ENCODE measurements at regions not wholly inside any gene's neighbourhood (a gene's known extent, or its start where the extent isn't known, plus 50 kb on each side); places are given as distances from the start of the nearest gene placed in this dataset.

- no peaks in the 10 kb centered on the region for H3K36me3 ChIP-seq (ENCODE audit: insufficient read depth, low read length)
- H3K9me3 ChIP-seq (ENCODE audit: low read depth, low read length): no peaks in the 10 kb centered on the region
- H3K27me3 ChIP-seq (ENCODE audit: insufficient read depth, low read length): no peaks in the 10 kb centered on the region
- no peaks in the 10 kb centered on the region for H3K4me1 ChIP-seq (ENCODE audit: insufficient read depth, low read length)
- no peak overlapping the region for H3K4me3 ChIP-seq (ENCODE audit: insufficient read depth, low read length)
- no peak for DNase-seq (ENCODE audit: insufficient read length, low spot score, missing footprints)
- no peaks in the 10 kb centered on the region for H3K79me2 ChIP-seq (ENCODE audit: insufficient read depth, low read length)
- no peaks in the 10 kb centered on the region for H4K20me1 ChIP-seq (ENCODE audit: insufficient read depth, low read length)
- H3K27ac ChIP-seq (ENCODE audit: low read depth, low read length): no peak overlapping the region
- no peak for TF ChIP-seq CTCF (IDR thresholded peaks at IDR 0.05; ENCODE audit: extremely low read depth, low read depth, low read length)
- no peak overlapping the region for H3K4me2 ChIP-seq (ENCODE audit: insufficient read depth, low read length)
- H2AFZ ChIP-seq (ENCODE audit: low read length): no peak overlapping the region
Measured at GRCh38 chr1:5444396-5444795, 547.8 kb downstream of the NPHP4 start.

- H3K4me3 ChIP-seq (ENCODE audit: insufficient read depth, low read length): no peak overlapping the region
- DNase-seq (ENCODE audit: insufficient read length, low spot score, missing footprints): no peak
- H2AFZ ChIP-seq (ENCODE audit: low read length): no peak overlapping the region
- no peak for TF ChIP-seq CTCF (IDR thresholded peaks at IDR 0.05; ENCODE audit: extremely low read depth, low read depth, low read length)
- H3K27ac ChIP-seq (ENCODE audit: low read depth, low read length): no peak overlapping the region
- no peaks in the 10 kb centered on the region for H3K79me2 ChIP-seq (ENCODE audit: insufficient read depth, low read length)
- no peaks in the 10 kb centered on the region for H3K36me3 ChIP-seq (ENCODE audit: insufficient read depth, low read length)
- H3K4me1 ChIP-seq (ENCODE audit: insufficient read depth, low read length): no peaks in the 10 kb centered on the region
- H3K9me3 ChIP-seq (ENCODE audit: low read depth, low read length): no peaks in the 10 kb centered on the region
- no peaks in the 10 kb centered on the region for H3K27me3 ChIP-seq (ENCODE audit: insufficient read depth, low read length)
- no peak overlapping the region for H3K4me2 ChIP-seq (ENCODE audit: insufficient read depth, low read length)
- H4K20me1 ChIP-seq (ENCODE audit: insufficient read depth, low read length): no peaks in the 10 kb centered on the region
Measured at GRCh38 chr1:5436808-5437207, 555.4 kb downstream of the NPHP4 start.

GRCh38 chr1:5435414-5435813, 556.8 kb downstream of the NPHP4 start:
- H2AFZ ChIP-seq (ENCODE audit: low read length): no peak overlapping the region

GRCh38 chr1:5432436-5432835, 559.8 kb downstream of the NPHP4 start:
- Histone ChIP-seq H4K20me1 (ENCODE audit: insufficient read depth, low read length) (no peaks in the 10 kb centered on the region), H3K27me3 (ENCODE audit: insufficient read depth, low read length) (no peaks in the 10 kb centered on the region), H3K36me3 (ENCODE audit: insufficient read depth, low read length) (no peaks in the 10 kb centered on the region), H3K79me2 (ENCODE audit: insufficient read depth, low read length) (no peaks in the 10 kb centered on the region), H3K4me2 (ENCODE audit: insufficient read depth, low read length) (no peak overlapping the region), H2AFZ (ENCODE audit: low read length) (no peak overlapping the region), H3K9me3 (ENCODE audit: low read depth, low read length) (no peaks in the 10 kb centered on the region), H3K4me3 (ENCODE audit: insufficient read depth, low read length) (no peak overlapping the region), H3K4me1 (ENCODE audit: insufficient read depth, low read length) (no peaks in the 10 kb centered on the region), H3K27ac (ENCODE audit: low read depth, low read length) (no peak overlapping the region)
- TF ChIP-seq CTCF (IDR thresholded peaks at IDR 0.05; ENCODE audit: extremely low read depth, low read depth, low read length): no peak
- DNase-seq (ENCODE audit: insufficient read length, low spot score, missing footprints): no peak

More at GRCh38 chr1:5435414-5435813, 556.8 kb downstream of the NPHP4 start:
- no peaks in the 10 kb centered on the region for H3K79me2 ChIP-seq (ENCODE audit: insufficient read depth, low read length)
- H3K27ac ChIP-seq (ENCODE audit: low read depth, low read length): no peak overlapping the region
- no peak overlapping the region for H3K4me3 ChIP-seq (ENCODE audit: insufficient read depth, low read length)
- no peaks in the 10 kb centered on the region for H3K27me3 ChIP-seq (ENCODE audit: insufficient read depth, low read length)
- TF ChIP-seq CTCF (IDR thresholded peaks at IDR 0.05; ENCODE audit: extremely low read depth, low read depth, low read length): no peak
- H3K36me3 ChIP-seq (ENCODE audit: insufficient read depth, low read length): no peaks in the 10 kb centered on the region
- no peak overlapping the region for H3K4me2 ChIP-seq (ENCODE audit: insufficient read depth, low read length)
- H3K9me3 ChIP-seq (ENCODE audit: low read depth, low read length): no peaks in the 10 kb centered on the region
- H3K4me1 ChIP-seq (ENCODE audit: insufficient read depth, low read length): no peaks in the 10 kb centered on the region
- no peak for DNase-seq (ENCODE audit: insufficient read length, low spot score, missing footprints)
- H4K20me1 ChIP-seq (ENCODE audit: insufficient read depth, low read length): no peaks in the 10 kb centered on the region
